Sciatic nerve (tissue), 2 donors: ENCODE measurements at regions not wholly inside any gene's neighbourhood (a gene's known extent, or its start where the extent isn't known, plus 50 kb on each side); places are given as distances from the start of the nearest gene placed in this dataset.
"Not testable (repeated sequence)": the region's sequence is repeated elsewhere in the genome, so short reads cannot be mapped to it uniquely, and the experiment has no call there.

Source experiments
- ATAC-seq: fragments of 200-7000 bp; cut with Tn5 transposase; one replicate; pipeline ENCODE4 v1.9.1; 2020; ENCODE audit warnings: mild to moderate bottlenecking, moderate library complexity
- DNase-seq: peaks from one replicate; pipeline ENCODE4 v3.0.0-alpha.2; 2020; ENCODE audit warnings: low spot score
- intact Hi-C: fragments of 100-400 bp; cut with DNase I; formaldehyde crosslinking; loops from one replicate; pipeline ENCODE4 v1.14.2; 2022
- donor health status: DM: no; HTN: no; CAD: no.
- donor health status: DM: no; HTN: no; CAD: no.

- ATAC-seq (no peak), DNase-seq (no peak)
- intact Hi-C loops = no loop called here
Measured at GRCh38 chr6:168255283-168255881, 64.2 kb downstream of the DACT2 start.

GRCh38 chr6:168252267-168252666, 67.3 kb downstream of the DACT2 start:
- intact Hi-C loops = no loop called here
- no peak for DNase-seq
- no peak for ATAC-seq

GRCh38 chr6:168250250-168250649, 69.3 kb downstream of the DACT2 start:
- ATAC-seq (no peak), DNase-seq (no peak)
- intact Hi-C loops = no loop called here

- intact Hi-C loops = no loop called here
- DNase-seq (no peak), ATAC-seq (no peak)
Measured at GRCh38 chr6:168249746-168250145, 69.8 kb downstream of the DACT2 start.

- ATAC-seq = no peak
- intact Hi-C loops = no loop called here
- no peak for DNase-seq
Measured at GRCh38 chr6:168248148-168248620, 71.4 kb downstream of the DACT2 start.

- no peak for DNase-seq
- intact Hi-C loops = no loop called here
- peak; percentile 61 for ATAC-seq
Measured at GRCh38 chr6:168247443-168248147, 72.0 kb downstream of the DACT2 start.

GRCh38 chr6:168244961-168245551, 74.5 kb downstream of the DACT2 start:
- DNase-seq = no peak
- intact Hi-C loops = no loop called here
- ATAC-seq = no peak

GRCh38 chr6:168243812-168244376, 75.7 kb downstream of the DACT2 start:
- ATAC-seq = no peak
- intact Hi-C loops = no loop called here
- no peak for DNase-seq

- ATAC-seq = peak; percentile 11
- no peak for DNase-seq
- intact Hi-C loops = no loop called here
Measured at GRCh38 chr6:168242940-168243225, 76.7 kb downstream of the DACT2 start.

- ATAC-seq = peak; percentile 38
- no peak for DNase-seq
- intact Hi-C loops = no loop called here
Measured at GRCh38 chr6:168242111-168242939, 77.3 kb downstream of the DACT2 start.

- ATAC-seq (no peak), DNase-seq (no peak)
- intact Hi-C loops = no loop called here
Measured at GRCh38 chr6:168240160-168240559, 79.4 kb downstream of the DACT2 start.

GRCh38 chr6:168239044-168239773, 80.4 kb downstream of the DACT2 start:
- peak; percentile 50 for ATAC-seq
- DNase-seq = no peak
- intact Hi-C loops = no loop called here

GRCh38 chr6:168238159-168238909, 81.2 kb downstream of the DACT2 start:
- no peak for ATAC-seq

GRCh38 chr6:168233875-168234213, 85.7 kb downstream of the DACT2 start:
- intact Hi-C loops, ATAC-seq, DNase-seq: not testable (repeated sequence)

More at GRCh38 chr6:168238159-168238909, 81.2 kb downstream of the DACT2 start:
- intact Hi-C loops = no loop called here
- no peak for DNase-seq

GRCh38 chr6:168232989-168233874, 86.3 kb downstream of the DACT2 start:
- intact Hi-C loops = no loop called here
- no peak for ATAC-seq
- DNase-seq = no peak

GRCh38 chr6:168232528-168232927, 87.0 kb downstream of the DACT2 start:
- ATAC-seq (no peak), DNase-seq (no peak)
- intact Hi-C loops = no loop called here

- DNase-seq (no peak), ATAC-seq (no peak)
- intact Hi-C loops = no loop called here
Measured at GRCh38 chr6:168232062-168232461, 87.5 kb downstream of the DACT2 start.
